ENCODE measurements at regions not wholly inside any gene's neighbourhood (a gene's known extent, or its start where the extent isn't known, plus 50 kb on each side); places are given as distances from the start of the nearest gene placed in this dataset.

DNA sequence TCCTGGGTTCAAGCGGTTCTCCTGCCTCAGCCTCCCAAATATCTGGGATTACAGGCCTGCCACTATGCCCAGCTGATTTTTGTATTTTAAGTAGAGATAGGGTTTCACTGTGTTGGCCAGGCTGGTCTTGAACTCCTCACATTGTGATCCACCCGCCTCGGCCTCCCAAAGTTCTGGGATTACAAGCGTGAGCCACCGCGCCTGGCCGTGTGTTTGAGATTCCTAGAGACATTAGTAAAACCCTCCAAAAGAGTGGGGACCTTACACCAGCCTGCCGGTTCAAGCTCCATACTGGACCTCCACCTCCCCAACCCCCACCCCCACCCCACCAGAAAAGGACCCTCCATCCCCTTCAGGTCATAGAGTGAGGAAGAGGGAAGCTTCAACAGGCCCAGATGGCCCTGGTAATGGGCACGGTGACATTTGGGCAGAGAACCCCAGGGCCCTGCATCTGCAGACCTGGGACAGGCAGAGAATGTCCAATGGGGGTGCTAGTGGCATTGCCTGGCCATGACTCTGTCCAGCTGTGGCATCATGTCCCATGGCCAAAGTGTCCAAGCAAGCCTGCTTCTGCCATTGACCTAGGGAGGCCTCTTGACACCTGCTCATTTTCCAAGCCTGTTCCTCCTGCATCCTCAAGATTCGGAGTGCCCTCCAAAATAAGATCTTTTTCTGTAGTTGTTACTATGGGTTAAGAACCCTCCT is 108.9 kb upstream of the KLF13 start:
- Histone ChIP-seq H3K23ac (ENCODE audit: insufficient read length) (no peak overlapping the region), H3K27ac (ENCODE audit: low read depth, low read length) (no peak overlapping the region), H3K9me3 (ENCODE audit: insufficient read depth in 2 of 2, low read depth in 1 of 2, low read length in 1 of 2) (no peaks in the 10 kb centered on the region), H4K91ac (replicated peaks; ENCODE audit: insufficient read length, low read length) (no peak overlapping the region), H3K9ac (replicated peaks in 1 of 4; ENCODE audit: extremely low read depth in 1 of 4, low read depth in 3 of 4, low read length in 3 of 4) (no peak overlapping the region), H4K5ac (ENCODE audit: insufficient read length, low read depth, low read length) (no peak overlapping the region), H2BK20ac (ENCODE audit: low read length) (no peak overlapping the region), H2BK12ac (ENCODE audit: low read depth, low read length) (no peak overlapping the region), H3K79me2 (ENCODE audit: control insufficient read depth in 1 of 2, insufficient read depth in 2 of 2, low read length in 2 of 2) (no peaks in the 10 kb centered on the region), H3K27me3 (replicated peaks in 1 of 4; ENCODE audit: control insufficient read depth in 3 of 4, extremely low read depth in 1 of 4, insufficient read depth in 3 of 4, low read length in 3 of 4) (no peaks in the 10 kb centered on the region; a peak in 2 of 7 replicates), H3K14ac (ENCODE audit: insufficient read length) (no peak overlapping the region), H3K4me1 (replicated peaks in 1 of 4; ENCODE audit: control insufficient read depth in 3 of 4, insufficient read depth in 4 of 4, low read length in 3 of 4) (peaks cover 0 to 11% (median 8%) of the 10 kb centered on the region in 4 experiments; a peak in 5 of 7 replicates), H4K8ac (ENCODE audit: extremely low read depth, insufficient read depth, low read length) (no peak overlapping the region), H2AFZ (ENCODE audit: low read length) (no peak overlapping the region), H3K79me1 (ENCODE audit: low read depth, low read length) (no peaks in the 10 kb centered on the region), H2AK5ac (ENCODE audit: low read depth, low read length) (no peak overlapping the region), H3K18ac (ENCODE audit: extremely low read depth, low read length) (no peak overlapping the region), H3K36me3 (ENCODE audit: control insufficient read depth in 2 of 4, insufficient read depth in 4 of 4, low read length in 3 of 4) (no peaks in the 10 kb centered on the region), H3K23me2 (ENCODE audit: low read depth, low read length) (peaks cover 8% of the 10 kb centered on the region), H2BK5ac (ENCODE audit: low read depth, low read length) (no peak overlapping the region), H3K56ac (replicated peaks; ENCODE audit: insufficient read length, low read depth, low read length) (no peak overlapping the region), H3K4ac (replicated peaks; ENCODE audit: insufficient read length, low read depth, low read length) (no peak overlapping the region), H4K20me1 (replicated peaks in 1 of 2; ENCODE audit: control insufficient read depth in 1 of 2, insufficient read depth in 2 of 2, low read length in 2 of 2) (no peaks in the 10 kb centered on the region), H2BK15ac (ENCODE audit: low read length) (no peak overlapping the region), H2BK120ac (replicated peaks; ENCODE audit: low read depth, low read length) (no peak overlapping the region), H3K4me3 (ENCODE audit: extremely low read depth in 1 of 4, insufficient read depth in 2 of 4, low read depth in 3 of 4, low read length in 4 of 4) (no peak overlapping the region), H3K4me2 (ENCODE audit: insufficient read depth in 1 of 2, low read depth in 2 of 2, low read length in 2 of 2) (no peak overlapping the region)
- FAIRE-seq (no peak), DNase-seq (ENCODE audit: low read depth in 1 of 2, low spot score in 2 of 2) (no peak)
- WGBS, 2 experiments (ENCODE audit: extremely low coverage in 1 of 2, insufficient coverage in 1 of 2, insufficient read length in 1 of 2, insufficient replicate concordance in 2 of 2, low coverage in 1 of 2, low lambda C conversion rate in 2 of 2, missing lambda C conversion rate in 1 of 2): 87% methylated on average over 4 of the region's 10 CpGs; no CpG with 5 or more reads in 1 of the 2 experiments
- ChIA-PET POLR2A (ENCODE audit: partially characterized antibody) (interaction anchor here (1.1 kb wide), 1 partner anchor 8 kb away, joined by 4 read pairs; no protein-coding TSS in a partner anchor), CTCF (ENCODE audit: partially characterized antibody) (interaction anchor here (0.7 to 1.4 kb wide), 4 partner anchors 80 to 271 kb away, joined by 3 read pairs; no protein-coding TSS in a partner anchor)
- TF ChIP-seq GTF2F1 (IDR thresholded peaks at IDR 0.05; ENCODE audit: borderline replicate concordance, low read depth, low read length) (no peak), EZH2 (IDR thresholded peaks at IDR 0.05; ENCODE audit: low read depth, low read length, severe bottlenecking) (no peak), NANOG (IDR thresholded peaks at IDR 0.05; ENCODE audit: insufficient read depth, low read depth, low read length, poor library complexity, severe bottlenecking) (no peak), MAFK (IDR thresholded peaks at IDR 0.05; ENCODE audit: low read depth, low read length) (no peak), PHF8 (conservative IDR thresholded peaks at IDR 0.05; ENCODE audit: low read depth, low read length) (no peak), CEBPB (IDR thresholded peaks at IDR 0.05; ENCODE audit: low read depth, low read length) (no peak), EP300 (IDR thresholded peaks at IDR 0.05; ENCODE audit: borderline replicate concordance in 1 of 2, low read depth in 2 of 2, low read length in 2 of 2) (no peak), POLR2A (IDR thresholded peaks at IDR 0.05; ENCODE audit: control extremely low read depth in 1 of 2, low read depth in 2 of 2, low read length in 2 of 2) (no peak), NRF1 (IDR thresholded peaks at IDR 0.05; ENCODE audit: low read depth, low read length) (no peak), EGR1 (IDR thresholded peaks at IDR 0.05; ENCODE audit: borderline replicate concordance, low read depth, low read length) (no peak), KDM5A (IDR thresholded peaks at IDR 0.05; ENCODE audit: low read length) (no peak), ZNF274 (IDR thresholded peaks at IDR 0.05; ENCODE audit: borderline replicate concordance, extremely low read depth, low read length) (no peak), SP4 (IDR thresholded peaks at IDR 0.05; ENCODE audit: low read length) (no peak)
